Mesenchymal stem cell (in vitro differentiated cells and primary cell): ENCODE measurements at regions not wholly inside any gene's neighbourhood (a gene's known extent, or its start where the extent isn't known, plus 50 kb on each side); places are given as distances from the start of the nearest gene placed in this dataset.
A peak's percentile ranks its signal among the peaks of the same experiment; 100 is the strongest.

Source experiments
- DNase-seq: peaks from one replicate; pipeline ENCODE4 v3.0.0-alpha.2; 2013
- H2AFZ ChIP-seq: one replicate; pipeline ENCODE4 v1.6.1; 2013; ENCODE audit warnings: low read depth, mild to moderate bottlenecking, control low read depth, inconsistent platforms, low read length, moderate library complexity
- H2AK5ac ChIP-seq: 2 replicates; pipeline ENCODE4 v1.6.1; 2013; ENCODE audit warnings: low read length, moderate library complexity, mild to moderate bottlenecking, inconsistent platforms; ENCODE audit not compliant: severe bottlenecking
- H2BK120ac ChIP-seq: one replicate; pipeline ENCODE4 v1.6.1; 2013; ENCODE audit warnings: low read depth, mild to moderate bottlenecking, inconsistent platforms, low read length, moderate library complexity
- H2BK12ac ChIP-seq, 2 experiments: one replicate each; pipeline ENCODE4 v1.6.1; 2013; ENCODE audit warnings: inconsistent platforms in 2 of 2, low read length in 2 of 2, mild to moderate bottlenecking in 2 of 2, moderate library complexity in 2 of 2, control low read depth in 1 of 2
- H2BK15ac ChIP-seq: one replicate; pipeline ENCODE4 v1.6.1; 2013; ENCODE audit warnings: mild to moderate bottlenecking, low read depth, inconsistent platforms; ENCODE audit not compliant: poor library complexity, severe bottlenecking
- H2BK5ac ChIP-seq: 2 replicates; pipeline ENCODE4 v1.6.1; 2013; ENCODE audit warnings: low read depth, mild to moderate bottlenecking, low read length, control low read depth, inconsistent platforms; ENCODE audit not compliant: poor library complexity, severe bottlenecking
- H3K14ac ChIP-seq, 2 experiments: one replicate each; pipeline ENCODE4 v1.6.1; 2013; ENCODE audit warnings: inconsistent platforms in 2 of 2, low read length in 2 of 2, control low read depth in 1 of 2, mild to moderate bottlenecking in 1 of 2, moderate library complexity in 1 of 2
- H3K18ac ChIP-seq, 2 experiments: one replicate each; pipeline ENCODE4 v1.6.1; 2013; ENCODE audit warnings: inconsistent platforms in 2 of 2, low read length in 2 of 2, control low read depth in 1 of 2, low read depth in 1 of 2, mild to moderate bottlenecking in 1 of 2
- H3K23ac ChIP-seq, 2 experiments: one replicate each; pipeline ENCODE4 v1.6.1; 2013; ENCODE audit warnings: inconsistent platforms in 2 of 2, low read length in 2 of 2, mild to moderate bottlenecking in 2 of 2, moderate library complexity in 2 of 2, control low read depth in 1 of 2
- H3K27ac ChIP-seq: 2 replicates; pipeline ENCODE4 v1.5.1; 2013; ENCODE audit warnings: mild to moderate bottlenecking, moderate library complexity, low read length, control low read depth, inconsistent platforms; ENCODE audit not compliant: poor library complexity, severe bottlenecking
- H3K27me3 ChIP-seq, 2 experiments: 2 replicates each; pipeline versions ENCODE4 v1.6.1 to v1.7.0; 2013; ENCODE audit warnings: low read length in 2 of 2, mild to moderate bottlenecking in 2 of 2, moderate library complexity in 2 of 2, control low read depth in 1 of 2, inconsistent platforms in 1 of 2; ENCODE audit not compliant: control insufficient read depth in 1 of 2, insufficient read depth in 1 of 2
- H3K36me3 ChIP-seq, 2 experiments: 2 replicates each; pipeline versions ENCODE4 v1.6.1 to v1.7.0; 2013; ENCODE audit warnings: low read length in 2 of 2, control low read depth in 1 of 2, inconsistent platforms in 1 of 2, low read depth in 1 of 2, mild to moderate bottlenecking in 1 of 2; ENCODE audit not compliant: insufficient read depth in 2 of 2, control insufficient read depth in 1 of 2
- H3K4ac ChIP-seq, 2 experiments: one replicate each; pipeline ENCODE4 v1.6.1; 2013; ENCODE audit warnings: inconsistent platforms in 2 of 2, low read length in 2 of 2, mild to moderate bottlenecking in 2 of 2, moderate library complexity in 2 of 2, control low read depth in 1 of 2, low read depth in 1 of 2
- H3K4me1 ChIP-seq: 2 replicates; pipeline ENCODE4 v1.6.1; 2013; ENCODE audit warnings: low read depth, low read length, control low read depth; ENCODE audit not compliant: control insufficient read depth, insufficient read depth
- H3K4me2 ChIP-seq: 2 replicates; pipeline ENCODE4 v1.6.1; 2013; ENCODE audit warnings: low read length, mild to moderate bottlenecking, inconsistent platforms; ENCODE audit not compliant: poor library complexity, severe bottlenecking
- H3K4me3 ChIP-seq, 2 experiments: 2 replicates each; pipeline versions ENCODE4 v1.5.1 to v1.7.0; 2013; ENCODE audit warnings: low read length in 2 of 2, mild to moderate bottlenecking in 2 of 2, control low read depth in 1 of 2, low read depth in 1 of 2; ENCODE audit not compliant: insufficient read depth in 1 of 2
- H3K79me1 ChIP-seq: replicated peaks from 2 replicates; pipeline ENCODE4 v1.6.1; 2013; ENCODE audit warnings: mild to moderate bottlenecking, control low read depth, low read length, inconsistent platforms; ENCODE audit not compliant: poor library complexity, severe bottlenecking
- H3K9ac ChIP-seq: 2 replicates; pipeline ENCODE4 v1.7.0; 2013; ENCODE audit warnings: mild to moderate bottlenecking, low read length, moderate library complexity
- H3K9me3 ChIP-seq: 2 replicates; pipeline ENCODE4 v1.7.0; 2013; ENCODE audit warnings: mild to moderate bottlenecking, low read length; ENCODE audit not compliant: control insufficient read depth
- H4K8ac ChIP-seq: one replicate; pipeline ENCODE4 v1.6.1; 2013; ENCODE audit warnings: inconsistent platforms, mild to moderate bottlenecking, low read length, moderate library complexity
- H4K91ac ChIP-seq: one replicate; pipeline ENCODE4 v1.6.1; 2013; ENCODE audit warnings: mild to moderate bottlenecking, low read length, inconsistent platforms
- WGBS: methylation state at CpG from one replicate; pipeline ENCODE4 v1.1.7; 2013; ENCODE audit warnings: mixed read lengths; 5-methylcytosine and 5-hydroxymethylcytosine counted together

- no peaks in the 10 kb centered on the region for H3K36me3 ChIP-seq
- no peak overlapping the region for H2AK5ac ChIP-seq
- no peak overlapping the region for H3K14ac ChIP-seq
- no peak overlapping the region for H3K4ac ChIP-seq
- H3K23ac ChIP-seq: no peak overlapping the region
- H3K4me2 ChIP-seq: no peak overlapping the region
- H3K4me3 ChIP-seq: no peak overlapping the region
- no peak overlapping the region for H2BK15ac ChIP-seq
- no peak for DNase-seq
- H3K9ac ChIP-seq: no peak overlapping the region
- peaks cover 0 to 4% of the 10 kb centered on the region in 2 experiments for H3K27me3 ChIP-seq
- H3K18ac ChIP-seq: no peak overlapping the region
- no CpG with 5 or more reads among the region's 1 CpG for WGBS
- H2BK120ac ChIP-seq: no peak overlapping the region
- H2BK5ac ChIP-seq: no peak overlapping the region
- no peaks in the 10 kb centered on the region for H3K79me1 ChIP-seq
- H4K91ac ChIP-seq: no peak overlapping the region
- H3K4me1 ChIP-seq: no peaks in the 10 kb centered on the region
- no peaks in the 10 kb centered on the region for H3K9me3 ChIP-seq
- no peak overlapping the region for H2AFZ ChIP-seq
- H3K27ac ChIP-seq: no peak overlapping the region
- no peak overlapping the region for H2BK12ac ChIP-seq
- no peak overlapping the region for H4K8ac ChIP-seq
Observed at GRCh38 chr5:38618154-38618553, 61.7 kb upstream of the LIFR start.

- Histone ChIP-seq H3K27ac (no peak overlapping the region), H3K18ac (peak overlapping the region in 1 of 2 experiments; percentile 12), H3K4me1 (no peaks in the 10 kb centered on the region), H3K79me1 (no peaks in the 10 kb centered on the region), H3K9ac (no peak overlapping the region), H3K4me2 (no peak overlapping the region), H3K4me3 (no peak overlapping the region), H2AK5ac (no peak overlapping the region), H2BK15ac (no peak overlapping the region), H4K8ac (no peak overlapping the region), H2BK120ac (no peak overlapping the region), H3K23ac (no peak overlapping the region), H3K36me3 (no peaks in the 10 kb centered on the region), H3K27me3 (no peaks in the 10 kb centered on the region), H2AFZ (no peak overlapping the region), H2BK5ac (no peak overlapping the region), H2BK12ac (no peak overlapping the region), H3K9me3 (no peaks in the 10 kb centered on the region), H3K14ac (no peak overlapping the region), H4K91ac (no peak overlapping the region), H3K4ac (no peak overlapping the region)
- DNase-seq: no peak
Observed at GRCh38 chr5:38621331-38621730, 64.9 kb upstream of the LIFR start.

- Histone ChIP-seq H3K4me3 (no peak overlapping the region), H3K9ac (no peak overlapping the region), H3K27ac (no peak overlapping the region), H3K79me1 (no peaks in the 10 kb centered on the region), H2AK5ac (no peak overlapping the region), H3K27me3 (no peaks in the 10 kb centered on the region), H2AFZ (no peak overlapping the region), H2BK12ac (no peak overlapping the region), H4K8ac (no peak overlapping the region), H3K4ac (no peak overlapping the region), H2BK5ac (no peak overlapping the region), H3K9me3 (no peaks in the 10 kb centered on the region), H3K18ac (peak overlapping the region in 1 of 2 experiments; percentile 12), H3K14ac (no peak overlapping the region), H4K91ac (no peak overlapping the region), H3K4me2 (no peak overlapping the region), H2BK120ac (no peak overlapping the region), H3K23ac (no peak overlapping the region), H3K4me1 (no peaks in the 10 kb centered on the region), H3K36me3 (no peaks in the 10 kb centered on the region), H2BK15ac (no peak overlapping the region)
- no peak for DNase-seq
- WGBS: 100% methylated on average over 2 of the region's 3 CpGs
Observed at GRCh38 chr5:38621840-38622437, 65.5 kb upstream of the LIFR start.

- Histone ChIP-seq H2BK15ac (no peak overlapping the region), H3K14ac (no peak overlapping the region), H2BK120ac (no peak overlapping the region), H3K4me2 (no peak overlapping the region), H3K27ac (no peak overlapping the region), H3K4me1 (no peaks in the 10 kb centered on the region), H2BK5ac (no peak overlapping the region), H3K79me1 (no peaks in the 10 kb centered on the region), H3K4ac (no peak overlapping the region), H4K8ac (no peak overlapping the region), H3K27me3 (no peaks in the 10 kb centered on the region), H3K9me3 (no peaks in the 10 kb centered on the region), H3K18ac (no peak overlapping the region), H4K91ac (no peak overlapping the region), H3K23ac (no peak overlapping the region), H2AFZ (no peak overlapping the region), H3K9ac (no peak overlapping the region), H2AK5ac (no peak overlapping the region), H2BK12ac (no peak overlapping the region), H3K36me3 (no peaks in the 10 kb centered on the region), H3K4me3 (no peak overlapping the region)
- WGBS: 98% methylated on average over 3 of the region's 3 CpGs
- no peak for DNase-seq
Observed at GRCh38 chr5:38622723-38623129, 66.3 kb upstream of the LIFR start.
